22Rv1 (cell line): ENCODE measurements at regions not wholly inside any gene's neighbourhood (a gene's known extent, or its start where the extent isn't known, plus 50 kb on each side); places are given as distances from the start of the nearest gene placed in this dataset.

Experiments
- H3K27ac ChIP-seq: fragments of 450-650 bp; 2 replicates; pipeline ENCODE4 v1.5.1; 2017
- CTCF ChIP-seq: fragments of 450-650 bp; IDR thresholded peaks from 2 replicates; pipeline ENCODE4 v1.5.1; 2017; ENCODE audit warnings: mild to moderate bottlenecking
- ZFX ChIP-seq: fragments of 450-650 bp; IDR thresholded peaks from 2 replicates; pipeline ENCODE4 v1.6.1; 2017; ENCODE audit warnings: antibody characterized with exemption, borderline replicate concordance

DNA sequence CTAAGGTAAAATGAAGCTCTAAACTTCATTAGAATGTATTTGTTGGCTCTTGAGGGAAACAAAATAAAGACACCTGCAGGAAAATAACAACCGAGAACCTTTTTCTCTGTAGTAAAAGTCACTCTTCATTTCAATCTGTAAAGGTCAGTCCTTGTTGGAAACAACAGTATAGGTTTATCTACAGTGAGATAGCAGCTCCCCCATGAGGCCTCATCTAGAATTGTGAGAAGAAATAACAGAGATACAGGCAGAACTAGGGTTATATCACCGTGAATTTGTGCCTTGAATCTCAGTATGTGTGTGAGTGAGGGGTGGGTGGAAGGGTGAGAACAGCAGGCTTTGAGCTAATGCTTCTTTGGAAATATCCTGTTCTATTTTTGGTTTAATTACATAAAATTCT is 107.8 kb upstream of the FMR1 start:
- TF ChIP-seq ZFX, result no peak
- peak; percentile 63 for TF ChIP-seq CTCF
- no peak overlapping the region for H3K27ac ChIP-seq

DNA sequence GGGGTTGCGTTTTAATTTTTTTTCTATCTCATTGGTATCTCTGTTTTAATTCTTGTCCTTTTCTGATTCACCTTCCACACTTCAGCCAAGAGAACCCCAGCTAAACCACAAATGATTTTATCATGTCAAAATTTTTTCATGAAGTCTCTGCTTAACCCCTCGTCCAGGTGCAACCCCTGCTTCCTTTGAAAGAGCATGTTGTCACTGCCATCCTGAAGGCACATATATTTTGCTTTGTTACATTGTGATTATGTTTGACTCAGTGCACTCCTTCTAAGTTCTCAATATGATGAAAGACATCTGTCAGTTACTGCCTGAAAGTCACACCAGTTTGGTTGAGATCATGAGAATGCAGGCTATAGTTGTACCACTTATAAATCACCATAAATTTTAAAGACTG is 99.9 kb upstream of the FMR1 start:
- H3K27ac ChIP-seq, result no peak overlapping the region
- TF ChIP-seq ZFX (no peak), CTCF (no peak)

GRCh38 chrX:147827070-147827469 is 84.6 kb upstream of the FMR1 start:
- no peak overlapping the region for H3K27ac ChIP-seq
- TF ChIP-seq ZFX, result no peak
- TF ChIP-seq CTCF, result no peak

DNA sequence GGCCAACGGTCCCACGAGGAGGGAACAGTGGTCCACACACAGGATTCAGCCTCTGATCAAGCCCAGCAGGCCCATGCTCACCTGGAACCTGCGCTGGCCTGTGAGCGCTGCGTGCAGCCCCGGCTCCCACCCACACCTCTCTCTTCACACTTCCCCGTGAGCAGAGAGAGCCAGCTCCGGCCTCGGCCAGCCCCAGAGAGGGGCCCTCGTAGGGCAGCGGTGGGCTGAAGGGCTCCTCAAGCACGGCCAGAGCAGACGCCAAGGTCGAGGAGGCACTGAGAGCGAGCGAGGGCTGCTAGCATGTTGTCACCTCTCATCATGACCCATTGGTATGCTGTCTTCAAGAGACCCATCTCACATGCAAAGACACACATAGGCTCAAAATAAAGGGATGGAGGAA is 83.0 kb upstream of the FMR1 start:
- no peak for TF ChIP-seq CTCF
- TF ChIP-seq ZFX, result no peak
- H3K27ac ChIP-seq, result no peak overlapping the region

DNA sequence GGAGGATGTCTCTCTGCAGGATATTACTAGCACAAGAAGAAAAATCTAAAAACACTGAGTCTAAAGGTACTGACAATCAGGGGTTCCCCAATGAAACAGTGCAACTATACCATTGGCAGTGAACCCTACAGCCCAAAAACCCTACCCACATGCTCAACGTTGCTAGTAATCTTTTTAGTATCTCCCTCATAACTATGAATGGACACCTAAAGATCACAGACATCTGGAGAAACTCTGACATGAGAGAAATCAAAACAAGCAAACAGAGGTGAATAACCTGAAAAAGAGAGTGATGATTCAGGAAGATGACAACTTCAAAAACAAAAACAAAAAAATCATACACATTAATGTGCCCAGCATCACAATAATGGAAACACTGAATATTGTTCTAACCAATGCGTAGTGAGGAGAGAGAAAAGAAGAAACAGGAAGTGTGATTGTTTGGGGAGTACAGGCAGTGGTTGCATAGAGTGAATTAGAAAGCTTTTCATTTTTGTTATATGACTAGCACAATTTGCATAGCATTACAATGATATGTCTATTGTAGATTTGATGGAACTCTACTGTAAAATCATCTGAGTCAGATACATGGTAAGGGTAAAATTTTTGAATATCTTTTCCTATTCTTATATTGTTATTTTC is 78.9 kb upstream of the FMR1 start:
- TF ChIP-seq CTCF, result no peak
- no peak for TF ChIP-seq ZFX
- H3K27ac ChIP-seq, result no peak overlapping the region

DNA sequence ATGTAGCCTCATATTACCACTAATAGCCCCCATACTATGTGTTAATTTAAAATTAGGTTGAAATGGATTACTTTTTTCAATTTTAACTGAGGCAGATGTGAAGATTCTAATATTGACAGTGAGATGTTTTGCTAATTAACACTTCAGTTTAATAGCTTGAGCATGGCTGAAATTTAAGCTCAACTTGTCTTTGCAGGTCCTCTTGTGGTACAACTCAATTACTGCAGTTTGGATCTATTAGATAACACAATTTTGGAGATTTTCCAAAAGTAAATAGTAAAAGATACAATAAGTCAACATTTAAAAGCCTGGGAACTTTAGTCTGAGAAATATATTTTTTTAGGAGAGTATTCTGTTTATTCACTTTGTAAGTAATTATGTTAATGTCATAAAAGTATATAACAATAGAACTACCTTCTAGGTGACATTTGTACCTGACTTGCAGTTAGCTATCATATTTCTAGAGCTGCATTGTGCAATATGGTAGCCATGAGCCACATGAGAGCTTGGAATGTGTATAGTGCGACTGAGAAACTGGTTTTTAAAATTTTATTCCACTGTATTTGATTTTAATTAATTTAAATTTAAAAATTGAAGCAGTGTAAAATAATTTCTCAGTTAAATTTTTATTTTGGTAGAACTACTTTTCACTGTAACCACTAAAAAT is 73.1 kb upstream of the FMR1 start:
- TF ChIP-seq ZFX (no peak), CTCF (peak; percentile 55)
- H3K27ac ChIP-seq, result no peak overlapping the region

GRCh38 chrX:147846676-147847075 is 65.0 kb upstream of the FMR1 start:
- no peak overlapping the region for H3K27ac ChIP-seq
- no peak for TF ChIP-seq ZFX
- TF ChIP-seq CTCF, result no peak
